Glutamatergic neuron (in vitro differentiated cells): ENCODE measurements at regions not wholly inside any gene's neighbourhood (a gene's known extent, or its start where the extent isn't known, plus 50 kb on each side); places are given as distances from the start of the nearest gene placed in this dataset.
"Not testable (repeated sequence)": the region's sequence is repeated elsewhere in the genome, so short reads cannot be mapped to it uniquely, and the experiment has no call there.

ENCODE experiments used
- DNase-seq: peaks from one replicate; pipeline ENCODE4 v3.0.0; 2022
- H3K27ac Mint-ChIP-seq: one replicate; pipeline ENCODE4 v1.8.0; 2020; ENCODE audit warnings: mild to moderate bottlenecking, mixed read lengths, inconsistent platforms; ENCODE audit not compliant: unreplicated experiment
- H3K27me3 Mint-ChIP-seq: one replicate; pipeline ENCODE4 v1.8.0; 2020; ENCODE audit warnings: mild to moderate bottlenecking, moderate library complexity, mixed read lengths, inconsistent platforms; ENCODE audit not compliant: unreplicated experiment
- H3K36me3 Mint-ChIP-seq: one replicate; pipeline ENCODE4 v1.8.0; 2020; ENCODE audit warnings: mild to moderate bottlenecking, mixed read lengths, inconsistent platforms; ENCODE audit not compliant: unreplicated experiment
- H3K4me1 Mint-ChIP-seq: one replicate; pipeline ENCODE4 v1.8.0; 2020; ENCODE audit warnings: mild to moderate bottlenecking, low read depth, mixed read lengths, inconsistent platforms; ENCODE audit not compliant: unreplicated experiment
- H3K4me3 Mint-ChIP-seq: one replicate; pipeline ENCODE4 v1.8.0; 2020; ENCODE audit warnings: mild to moderate bottlenecking, mixed read lengths, inconsistent platforms; ENCODE audit not compliant: unreplicated experiment
- H3K9me3 Mint-ChIP-seq: one replicate; pipeline ENCODE4 v1.8.0; 2020; ENCODE audit warnings: mild to moderate bottlenecking, moderate library complexity, mixed read lengths, inconsistent platforms; ENCODE audit not compliant: unreplicated experiment
- TF ChIP-seq, protein P1 (sequence below): fragments of 200-600 bp; sonication (generic); IDR thresholded peaks from one replicate; pipeline ENCODE4 v1.5.0; 2021; ENCODE audit not compliant: partially characterized antibody, unreplicated experiment

DNA sequence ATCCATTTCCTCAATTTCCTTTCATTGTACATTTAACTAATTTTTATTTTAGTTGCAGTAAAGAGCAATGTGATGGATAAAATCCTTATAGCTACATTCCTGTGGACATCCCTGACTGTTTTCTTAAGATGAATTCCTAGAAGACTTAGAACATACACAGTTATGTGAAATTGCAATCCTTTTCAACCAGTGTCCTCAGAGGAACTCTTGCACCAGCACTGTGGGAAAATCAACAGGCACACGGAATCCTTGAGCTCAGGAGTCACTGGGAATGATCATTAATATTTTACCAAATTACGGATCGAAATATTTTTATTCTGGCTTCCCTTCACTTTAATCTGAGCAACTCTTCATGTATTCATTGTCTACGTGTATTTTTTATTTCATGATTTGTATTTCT is 901.9 kb upstream of the WWC1 start:
- TF ChIP-seq, protein P1, sequence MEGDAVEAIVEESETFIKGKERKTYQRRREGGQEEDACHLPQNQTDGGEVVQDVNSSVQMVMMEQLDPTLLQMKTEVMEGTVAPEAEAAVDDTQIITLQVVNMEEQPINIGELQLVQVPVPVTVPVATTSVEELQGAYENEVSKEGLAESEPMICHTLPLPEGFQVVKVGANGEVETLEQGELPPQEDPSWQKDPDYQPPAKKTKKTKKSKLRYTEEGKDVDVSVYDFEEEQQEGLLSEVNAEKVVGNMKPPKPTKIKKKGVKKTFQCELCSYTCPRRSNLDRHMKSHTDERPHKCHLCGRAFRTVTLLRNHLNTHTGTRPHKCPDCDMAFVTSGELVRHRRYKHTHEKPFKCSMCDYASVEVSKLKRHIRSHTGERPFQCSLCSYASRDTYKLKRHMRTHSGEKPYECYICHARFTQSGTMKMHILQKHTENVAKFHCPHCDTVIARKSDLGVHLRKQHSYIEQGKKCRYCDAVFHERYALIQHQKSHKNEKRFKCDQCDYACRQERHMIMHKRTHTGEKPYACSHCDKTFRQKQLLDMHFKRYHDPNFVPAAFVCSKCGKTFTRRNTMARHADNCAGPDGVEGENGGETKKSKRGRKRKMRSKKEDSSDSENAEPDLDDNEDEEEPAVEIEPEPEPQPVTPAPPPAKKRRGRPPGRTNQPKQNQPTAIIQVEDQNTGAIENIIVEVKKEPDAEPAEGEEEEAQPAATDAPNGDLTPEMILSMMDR = no peak
- Mint-ChIP-seq H3K36me3 (no peaks in the 10 kb centered on the region), H3K27ac (no peak overlapping the region), H3K4me1 (no peaks in the 10 kb centered on the region), H3K4me3 (no peak overlapping the region), H3K27me3 (no peaks in the 10 kb centered on the region), H3K9me3 (no peaks in the 10 kb centered on the region)
- no peak for DNase-seq

DNA sequence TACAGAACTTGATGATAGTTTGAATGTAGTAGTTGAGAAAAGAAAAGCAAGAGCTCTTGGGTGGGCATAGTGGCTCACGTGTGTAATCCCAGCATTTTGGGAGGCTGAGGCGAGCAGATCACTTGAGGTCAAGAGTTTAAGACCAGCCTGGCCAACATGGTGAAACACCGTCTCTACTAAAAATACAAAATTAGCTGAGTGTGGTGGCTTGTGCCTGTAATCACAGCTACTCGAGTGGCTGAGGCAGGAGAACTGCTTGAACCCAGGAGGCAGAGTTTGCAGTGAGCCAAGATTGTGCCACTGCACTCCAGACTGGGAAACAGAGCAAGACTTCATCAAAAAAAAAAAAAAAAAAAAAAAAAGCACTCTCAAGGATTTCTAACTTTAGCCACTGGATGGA is 900.2 kb upstream of the WWC1 start:
- H3K27me3 Mint-ChIP-seq, H3K27ac Mint-ChIP-seq, H3K4me3 Mint-ChIP-seq, H3K9me3 Mint-ChIP-seq, H3K36me3 Mint-ChIP-seq, DNase-seq, H3K4me1 Mint-ChIP-seq: not testable (repeated sequence)

DNA sequence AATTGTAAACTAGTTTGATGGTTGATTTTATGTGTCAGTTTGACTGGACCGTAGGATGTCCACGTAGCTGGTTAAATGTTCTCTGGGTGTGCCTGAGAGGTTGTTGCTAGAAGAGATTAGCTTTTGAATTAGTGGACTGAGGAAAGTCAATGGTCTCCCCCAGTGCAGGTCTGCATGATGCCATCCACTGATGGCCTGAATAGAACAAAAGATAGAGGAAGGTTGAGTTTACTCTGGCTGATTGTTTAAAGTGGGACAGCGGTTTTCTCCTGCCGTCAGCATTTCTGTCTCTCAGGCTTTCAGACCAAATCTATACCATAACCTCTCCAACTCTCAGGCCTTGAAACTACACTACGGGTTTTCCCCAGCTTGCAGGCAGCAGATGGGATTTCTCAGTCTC is 899.2 kb upstream of the WWC1 start:
- no peaks in the 10 kb centered on the region for H3K9me3 Mint-ChIP-seq
- no peak overlapping the region for H3K27ac Mint-ChIP-seq
- no peaks in the 10 kb centered on the region for H3K4me1 Mint-ChIP-seq
- DNase-seq = no peak
- no peaks in the 10 kb centered on the region for H3K27me3 Mint-ChIP-seq
- no peaks in the 10 kb centered on the region for H3K36me3 Mint-ChIP-seq
- TF ChIP-seq, protein P1 = no peak
- H3K4me3 Mint-ChIP-seq = no peak overlapping the region

DNA sequence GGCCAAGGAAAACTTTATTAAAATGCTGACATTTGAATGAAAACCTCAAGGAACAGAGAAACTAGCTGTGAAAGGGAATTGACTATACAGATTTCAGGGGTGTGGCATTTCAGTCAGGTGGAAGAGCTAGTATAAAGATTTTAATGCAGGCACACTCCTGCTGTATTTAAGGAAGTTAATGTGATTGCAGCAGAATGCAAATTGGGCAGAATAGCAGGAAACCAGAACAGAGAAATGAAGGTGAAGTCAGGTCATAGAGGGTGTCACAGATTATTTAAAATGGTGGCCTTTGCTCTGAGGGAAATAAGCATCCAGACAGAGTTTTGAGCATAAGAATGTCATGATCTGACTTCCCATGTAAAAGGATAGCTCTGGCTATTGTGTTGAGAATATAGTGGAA is 898.1 kb upstream of the WWC1 start:
- Mint-ChIP-seq H3K4me1 (no peaks in the 10 kb centered on the region), H3K27ac (no peak overlapping the region), H3K36me3 (no peaks in the 10 kb centered on the region), H3K9me3 (no peaks in the 10 kb centered on the region), H3K27me3 (no peaks in the 10 kb centered on the region), H3K4me3 (no peak overlapping the region)
- DNase-seq = no peak
- TF ChIP-seq, protein P1 = no peak

DNA sequence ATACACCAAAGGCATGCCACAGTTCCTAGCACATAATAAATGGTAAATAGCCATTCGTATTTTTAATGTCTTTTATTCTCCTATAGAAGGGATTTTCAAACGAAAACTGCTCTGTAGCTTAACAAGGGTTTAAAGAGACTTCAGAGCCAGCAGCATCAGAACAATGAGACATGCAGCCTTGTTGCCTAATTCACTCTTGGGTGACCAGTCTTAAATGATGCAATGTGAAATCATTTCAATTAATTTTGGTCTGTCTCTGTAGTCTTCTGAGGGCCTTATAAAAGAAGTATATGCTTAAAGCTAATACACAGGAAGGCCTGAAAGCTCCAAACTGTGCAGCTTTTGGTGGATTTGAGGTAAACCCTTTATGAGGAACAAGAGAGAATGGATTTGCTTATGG is 888.8 kb upstream of the WWC1 start:
- Mint-ChIP-seq H3K36me3 (no peaks in the 10 kb centered on the region), H3K4me1 (no peaks in the 10 kb centered on the region), H3K27ac (no peak overlapping the region), H3K4me3 (no peak overlapping the region), H3K9me3 (no peaks in the 10 kb centered on the region), H3K27me3 (no peaks in the 10 kb centered on the region)
- no peak for DNase-seq
- TF ChIP-seq, protein P1 = no peak

DNA sequence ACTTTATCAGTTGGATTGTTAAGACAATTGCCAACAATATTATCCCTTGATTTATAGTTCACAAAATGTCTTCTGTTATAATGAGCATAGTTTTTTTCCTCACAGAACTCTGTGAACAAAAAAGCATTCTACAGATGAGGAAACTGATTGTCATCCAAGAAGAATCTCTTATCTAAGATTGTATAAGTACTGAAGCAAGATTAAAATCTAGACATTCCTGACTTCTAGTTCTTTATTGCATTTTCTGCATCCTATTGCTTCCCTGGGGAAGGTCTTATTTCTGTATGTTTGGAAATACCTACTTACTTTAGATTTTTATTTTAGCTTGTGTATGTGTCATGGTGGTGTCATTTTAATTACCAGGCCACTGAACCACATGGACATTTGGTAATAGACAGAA is 884.9 kb upstream of the WWC1 start:
- Mint-ChIP-seq H3K36me3 (no peaks in the 10 kb centered on the region), H3K4me1 (no peaks in the 10 kb centered on the region), H3K4me3 (no peak overlapping the region), H3K9me3 (no peaks in the 10 kb centered on the region), H3K27ac (no peak overlapping the region), H3K27me3 (no peaks in the 10 kb centered on the region)
- no peak for DNase-seq
- TF ChIP-seq, protein P1 = no peak
